ENCODE measurements at regions not wholly inside any gene's neighbourhood (a gene's known extent, or its start where the extent isn't known, plus 50 kb on each side); places are given as distances from the start of the nearest gene placed in this dataset.

DNA sequence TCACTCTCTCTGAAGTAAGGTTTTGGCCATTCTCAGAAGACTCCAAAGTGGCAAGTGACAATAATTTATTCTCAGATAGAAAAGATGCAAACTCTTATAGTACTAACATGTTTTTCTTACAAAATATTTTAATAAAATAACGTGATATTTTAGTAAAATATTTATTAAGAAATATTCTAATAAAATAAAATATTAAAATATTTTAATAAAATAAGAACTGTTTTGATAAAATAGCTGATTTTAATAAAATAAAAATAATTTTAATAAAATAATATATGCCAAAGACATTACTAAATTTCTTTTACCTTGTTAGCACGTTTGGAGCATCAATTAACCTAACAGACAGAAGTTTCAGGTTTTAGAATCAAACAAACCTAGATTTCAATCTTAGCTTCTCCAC is 424.0 kb upstream of the NECTIN3 start:
- TF ChIP-seq, protein P1, sequence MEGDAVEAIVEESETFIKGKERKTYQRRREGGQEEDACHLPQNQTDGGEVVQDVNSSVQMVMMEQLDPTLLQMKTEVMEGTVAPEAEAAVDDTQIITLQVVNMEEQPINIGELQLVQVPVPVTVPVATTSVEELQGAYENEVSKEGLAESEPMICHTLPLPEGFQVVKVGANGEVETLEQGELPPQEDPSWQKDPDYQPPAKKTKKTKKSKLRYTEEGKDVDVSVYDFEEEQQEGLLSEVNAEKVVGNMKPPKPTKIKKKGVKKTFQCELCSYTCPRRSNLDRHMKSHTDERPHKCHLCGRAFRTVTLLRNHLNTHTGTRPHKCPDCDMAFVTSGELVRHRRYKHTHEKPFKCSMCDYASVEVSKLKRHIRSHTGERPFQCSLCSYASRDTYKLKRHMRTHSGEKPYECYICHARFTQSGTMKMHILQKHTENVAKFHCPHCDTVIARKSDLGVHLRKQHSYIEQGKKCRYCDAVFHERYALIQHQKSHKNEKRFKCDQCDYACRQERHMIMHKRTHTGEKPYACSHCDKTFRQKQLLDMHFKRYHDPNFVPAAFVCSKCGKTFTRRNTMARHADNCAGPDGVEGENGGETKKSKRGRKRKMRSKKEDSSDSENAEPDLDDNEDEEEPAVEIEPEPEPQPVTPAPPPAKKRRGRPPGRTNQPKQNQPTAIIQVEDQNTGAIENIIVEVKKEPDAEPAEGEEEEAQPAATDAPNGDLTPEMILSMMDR (IDR thresholded peaks at IDR 0.05; ENCODE audit: low read depth, low read length) = no peak
- H3K4me3 ChIP-seq (ENCODE audit: low read depth, low read length) = no peak overlapping the region
- in situ Hi-C loops (cut with HindIII; ENCODE audit: low sequenced_read_pairs) = no loop called here
- no peak for DNase-seq (ENCODE audit: low read depth, low spot score)

DNA sequence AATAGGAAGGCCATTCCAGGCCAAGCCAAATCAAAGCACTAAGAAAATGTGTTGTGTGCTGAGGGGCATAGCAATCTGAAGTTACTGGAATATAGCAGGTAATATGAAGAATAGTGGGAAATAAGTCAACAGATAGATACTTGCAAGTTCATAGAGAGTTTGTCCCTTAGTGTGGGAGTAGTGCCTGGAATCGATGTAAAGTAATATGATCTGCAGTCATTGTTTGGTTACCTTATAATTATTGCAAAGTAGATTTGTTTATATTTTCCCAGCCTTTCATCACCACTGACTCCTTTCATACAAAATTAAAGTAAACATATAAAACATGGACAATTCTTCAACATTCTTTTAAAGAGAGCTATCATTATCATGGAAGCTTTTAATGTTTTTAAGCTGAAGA is 420.9 kb upstream of the NECTIN3 start:
- DNase-seq (ENCODE audit: low read depth, low spot score) = peak; percentile 7
- in situ Hi-C loops (cut with HindIII; ENCODE audit: low sequenced_read_pairs) = no loop called here
- no peak overlapping the region for H3K4me3 ChIP-seq (ENCODE audit: low read depth, low read length)
- TF ChIP-seq, protein P1 (IDR thresholded peaks at IDR 0.05; ENCODE audit: low read depth, low read length) = no peak

DNA sequence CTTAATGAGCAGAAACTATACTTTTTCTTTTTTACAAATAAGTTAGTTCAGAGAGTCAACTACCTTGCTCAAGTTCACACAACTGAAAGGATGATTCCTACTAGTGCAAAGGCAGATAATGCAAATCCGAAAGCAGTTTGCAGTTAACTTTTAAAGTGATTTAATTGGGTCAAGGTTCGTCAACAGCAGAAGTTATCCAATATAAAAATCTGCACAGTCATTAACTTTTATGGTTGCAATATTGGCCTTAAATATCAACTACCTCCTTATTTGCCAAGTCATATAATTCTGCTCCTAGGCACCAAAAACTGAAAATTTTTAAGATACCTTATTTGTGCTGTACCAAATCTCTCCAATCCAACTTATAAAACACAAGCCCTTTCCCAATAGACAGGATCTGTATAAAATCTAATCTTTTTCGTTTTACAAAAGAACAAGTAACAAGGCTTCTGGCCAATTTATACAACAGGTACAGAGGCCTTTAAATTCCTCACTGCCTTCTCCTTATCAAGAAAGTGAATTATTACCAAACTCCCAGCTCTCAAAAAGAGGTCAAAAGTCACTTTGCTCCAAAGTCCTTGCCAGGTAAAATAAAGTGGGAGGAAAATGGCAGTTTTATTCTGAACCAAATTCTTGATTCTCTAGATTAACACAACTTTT is 416.6 kb upstream of the NECTIN3 start:
- in situ Hi-C loops (cut with HindIII; ENCODE audit: low sequenced_read_pairs) = no loop called here
- TF ChIP-seq, protein P1 (IDR thresholded peaks at IDR 0.05; ENCODE audit: low read depth, low read length) = no peak
- no peak for DNase-seq (ENCODE audit: low read depth, low spot score)
- no peak overlapping the region for H3K4me3 ChIP-seq (ENCODE audit: low read depth, low read length)

DNA sequence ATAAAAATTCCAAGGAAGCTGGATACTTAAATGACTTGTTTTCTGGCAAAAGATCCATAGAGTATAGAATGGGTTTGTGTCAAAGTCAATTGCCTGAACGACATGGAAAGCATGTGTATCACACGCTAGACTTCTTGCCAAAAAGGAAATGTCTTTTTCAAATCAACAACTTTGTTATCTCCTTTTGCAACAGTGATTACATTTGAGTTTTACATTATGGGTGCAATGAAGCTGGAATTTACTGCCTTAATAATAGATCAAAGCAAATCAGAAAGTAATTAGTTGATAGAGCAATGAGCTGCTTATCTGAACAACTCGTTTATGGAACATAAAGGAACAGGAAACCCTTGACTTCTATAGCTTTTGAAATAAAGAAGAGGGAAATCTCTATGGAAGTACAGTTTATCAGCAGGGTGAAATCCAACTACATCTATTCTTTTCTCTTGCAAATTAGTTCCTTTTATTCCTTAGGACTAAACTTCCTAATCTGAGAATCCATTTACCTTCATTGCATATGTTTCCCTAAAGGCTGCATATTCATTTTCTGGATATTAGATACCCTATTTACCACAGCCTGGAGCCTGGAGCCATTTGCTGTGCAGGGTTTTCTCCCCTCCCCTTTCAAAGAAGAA is 415.1 kb upstream of the NECTIN3 start:
- no peak overlapping the region for H3K4me3 ChIP-seq (ENCODE audit: low read depth, low read length)
- TF ChIP-seq, protein P1 (IDR thresholded peaks at IDR 0.05; ENCODE audit: low read depth, low read length) = no peak
- in situ Hi-C loops (cut with HindIII; ENCODE audit: low sequenced_read_pairs) = no loop called here
- no peak for DNase-seq (ENCODE audit: low read depth, low spot score)

DNA sequence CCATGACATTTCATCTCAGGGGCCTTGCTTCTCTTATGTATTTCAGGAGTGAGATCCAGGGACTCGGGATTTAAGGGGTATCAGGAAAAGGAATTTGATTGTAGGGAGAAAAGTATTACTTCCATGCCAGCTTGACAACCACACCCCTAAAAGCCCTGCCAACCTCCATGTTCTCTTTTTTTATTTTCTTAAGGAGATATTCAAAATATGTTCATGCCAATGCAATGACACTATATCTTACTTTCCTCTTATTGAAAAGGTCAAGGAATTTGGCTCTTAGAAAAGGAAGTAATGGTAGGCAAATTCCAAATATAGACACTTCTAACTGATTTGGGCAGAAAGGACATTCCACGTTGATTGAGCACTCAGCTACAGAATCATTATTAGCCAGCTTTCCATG is 407.5 kb upstream of the NECTIN3 start:
- TF ChIP-seq, protein P1 (IDR thresholded peaks at IDR 0.05; ENCODE audit: low read depth, low read length) = no peak
- DNase-seq (ENCODE audit: low read depth, low spot score) = peak; percentile 17
- in situ Hi-C loops (cut with HindIII; ENCODE audit: low sequenced_read_pairs) = no loop called here
- H3K4me3 ChIP-seq (ENCODE audit: low read depth, low read length) = no peak overlapping the region

DNA sequence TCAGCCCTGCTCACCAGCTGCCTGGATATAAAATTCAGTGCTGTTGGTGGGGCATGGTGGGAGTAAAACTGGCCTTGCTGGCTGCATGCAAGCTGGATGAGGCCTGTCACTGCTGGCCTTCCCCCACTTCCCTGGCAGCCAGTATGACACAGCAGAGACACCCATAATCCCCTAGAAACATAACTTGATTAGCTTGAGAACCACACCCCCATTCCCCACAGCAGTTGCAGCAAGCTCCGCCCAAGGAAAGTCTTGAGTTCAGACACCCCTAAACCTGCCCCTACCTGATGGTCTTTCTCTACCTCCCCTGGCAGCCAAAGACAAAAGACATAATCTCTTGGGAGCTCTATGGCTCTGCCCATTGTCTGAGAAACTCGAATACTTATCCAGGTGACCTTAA is 405.1 kb upstream of the NECTIN3 start:
- TF ChIP-seq, protein P1 (IDR thresholded peaks at IDR 0.05; ENCODE audit: low read depth, low read length) = no peak
- H3K4me3 ChIP-seq (ENCODE audit: low read depth, low read length) = no peak overlapping the region
- in situ Hi-C loops (cut with HindIII; ENCODE audit: low sequenced_read_pairs) = no loop called here
- DNase-seq (ENCODE audit: low read depth, low spot score) = no peak
